AG10803 (cell line): ENCODE measurements at regions not wholly inside any gene's neighbourhood (a gene's known extent, or its start where the extent isn't known, plus 50 kb on each side); places are given as distances from the start of the nearest gene placed in this dataset.
A peak's percentile ranks its signal among the peaks of the same experiment; 100 is the strongest.

Experiments used
- DNase-seq: peaks from one replicate; pipeline ENCODE4 v3.0.0; 2010; ENCODE audit warnings: low read depth
- H3K4me3 ChIP-seq: 2 replicates; pipeline ENCODE4 v1.5.1; 2011; ENCODE audit warnings: mild to moderate bottlenecking, low read length, control low read depth
- TF ChIP-seq, protein P1 (sequence below): conservative IDR thresholded peaks from 2 replicates; pipeline ENCODE4 v1.5.1; 2011; ENCODE audit warnings: mild to moderate bottlenecking, low read length, control low read depth, inconsistent platforms

DNA sequence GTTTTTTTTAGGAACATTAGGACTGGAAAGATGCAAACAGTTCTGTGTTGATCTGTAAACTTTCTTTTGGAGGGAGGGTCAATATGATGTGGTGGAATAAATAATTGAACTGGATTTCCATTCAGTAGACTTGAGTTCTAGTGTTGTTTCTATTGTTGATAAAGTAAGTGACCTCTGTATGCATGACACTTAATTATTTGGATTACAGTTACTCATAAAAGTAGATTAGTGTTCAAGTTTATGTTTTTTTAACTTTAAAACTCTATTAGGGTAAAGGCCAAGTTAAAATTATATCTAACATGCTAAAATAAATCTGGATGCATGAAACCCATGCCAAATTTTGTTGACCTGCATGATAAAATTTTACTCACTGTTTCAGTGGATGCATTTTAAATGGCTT, 85.4 kb upstream of the NR3C2 start:
- no peak overlapping the region for H3K4me3 ChIP-seq
- TF ChIP-seq, protein P1, sequence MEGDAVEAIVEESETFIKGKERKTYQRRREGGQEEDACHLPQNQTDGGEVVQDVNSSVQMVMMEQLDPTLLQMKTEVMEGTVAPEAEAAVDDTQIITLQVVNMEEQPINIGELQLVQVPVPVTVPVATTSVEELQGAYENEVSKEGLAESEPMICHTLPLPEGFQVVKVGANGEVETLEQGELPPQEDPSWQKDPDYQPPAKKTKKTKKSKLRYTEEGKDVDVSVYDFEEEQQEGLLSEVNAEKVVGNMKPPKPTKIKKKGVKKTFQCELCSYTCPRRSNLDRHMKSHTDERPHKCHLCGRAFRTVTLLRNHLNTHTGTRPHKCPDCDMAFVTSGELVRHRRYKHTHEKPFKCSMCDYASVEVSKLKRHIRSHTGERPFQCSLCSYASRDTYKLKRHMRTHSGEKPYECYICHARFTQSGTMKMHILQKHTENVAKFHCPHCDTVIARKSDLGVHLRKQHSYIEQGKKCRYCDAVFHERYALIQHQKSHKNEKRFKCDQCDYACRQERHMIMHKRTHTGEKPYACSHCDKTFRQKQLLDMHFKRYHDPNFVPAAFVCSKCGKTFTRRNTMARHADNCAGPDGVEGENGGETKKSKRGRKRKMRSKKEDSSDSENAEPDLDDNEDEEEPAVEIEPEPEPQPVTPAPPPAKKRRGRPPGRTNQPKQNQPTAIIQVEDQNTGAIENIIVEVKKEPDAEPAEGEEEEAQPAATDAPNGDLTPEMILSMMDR, result no peak
- DNase-seq, result no peak

DNA sequence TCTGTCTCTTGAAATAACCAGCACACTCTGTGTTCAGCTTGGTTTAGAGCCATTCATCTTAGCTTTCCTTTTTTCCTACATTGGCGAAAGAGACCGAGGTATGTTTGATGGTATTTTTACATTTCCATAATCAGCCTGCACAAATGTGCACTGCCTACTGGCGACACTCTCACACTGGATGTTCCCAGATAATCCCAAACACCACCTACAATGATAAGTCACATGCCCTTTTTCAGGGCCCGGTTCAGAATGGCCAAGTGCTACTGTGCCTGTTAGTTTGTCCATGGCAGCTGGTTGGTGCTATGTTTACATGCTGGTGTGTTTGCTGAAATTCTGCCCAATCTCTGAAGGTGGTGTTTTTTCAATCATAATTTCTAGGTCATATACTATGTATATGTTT, 80.8 kb upstream of the NR3C2 start:
- TF ChIP-seq, protein P1, result no peak
- no peak for DNase-seq
- no peak overlapping the region for H3K4me3 ChIP-seq

DNA sequence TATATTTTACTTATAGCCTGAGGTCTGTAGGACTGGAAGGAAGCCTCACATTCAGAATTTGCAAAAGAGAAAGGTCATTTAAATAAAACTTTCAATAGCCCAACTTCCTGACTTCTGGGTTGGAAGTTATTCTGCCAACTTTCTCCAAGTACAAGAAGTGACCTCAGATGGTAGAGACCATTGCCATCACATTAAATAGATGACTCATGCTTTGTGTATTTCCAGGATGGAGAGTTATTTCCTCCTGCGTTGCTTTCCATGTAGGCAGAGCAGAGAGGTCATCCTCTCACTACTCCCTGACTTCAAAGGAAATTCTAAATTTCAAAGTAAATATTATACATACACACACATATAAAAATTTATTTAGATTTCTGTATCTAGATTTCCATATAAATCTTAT, 73.0 kb upstream of the NR3C2 start:
- peak; percentile 2 for DNase-seq
- no peak overlapping the region for H3K4me3 ChIP-seq
- TF ChIP-seq, protein P1, result no peak

DNA sequence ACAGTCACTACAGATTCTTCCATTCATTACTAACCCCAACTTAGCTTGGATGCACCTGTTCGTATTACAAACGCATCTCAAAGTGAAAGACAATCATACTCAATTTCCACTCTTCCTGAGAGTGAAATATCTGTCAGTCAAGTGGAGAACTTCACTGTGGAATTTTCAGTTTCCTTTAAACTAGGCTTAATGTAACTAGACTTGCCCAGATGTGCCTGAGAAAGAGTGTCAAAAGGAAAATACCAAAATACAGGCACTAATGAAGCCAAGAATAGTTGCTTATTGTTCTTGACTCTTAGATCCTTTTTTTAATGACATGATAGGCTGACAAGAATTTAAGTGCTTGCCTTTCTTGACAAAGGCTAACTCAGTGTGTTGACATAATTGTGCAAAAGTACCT, 72.4 kb upstream of the NR3C2 start:
- no peak overlapping the region for H3K4me3 ChIP-seq
- no peak for DNase-seq

DNA sequence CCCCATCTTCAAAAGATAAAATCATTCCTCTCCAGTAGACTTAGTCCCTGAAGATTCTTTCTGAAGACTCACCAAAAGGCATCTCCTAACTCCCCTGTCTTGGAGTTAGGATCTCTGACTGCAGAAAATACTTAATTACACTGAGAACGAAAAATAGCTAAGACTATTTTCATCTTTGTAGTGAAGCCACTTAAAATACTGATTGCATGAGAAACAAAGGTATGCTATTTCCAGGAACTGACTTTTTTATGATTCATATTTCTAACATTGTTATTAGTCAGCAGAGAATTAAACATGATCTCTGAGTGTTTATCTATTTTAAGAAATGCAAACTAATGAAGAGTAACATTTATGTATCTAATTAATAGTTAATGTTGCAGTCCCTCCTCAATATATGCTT, 71.8 kb upstream of the NR3C2 start:
- H3K4me3 ChIP-seq, result no peak overlapping the region
- no peak for DNase-seq
- TF ChIP-seq, protein P1, result no peak

More for the DNA sequence above, 72.4 kb upstream of the NR3C2 start:
- TF ChIP-seq, protein P1, result no peak

DNA sequence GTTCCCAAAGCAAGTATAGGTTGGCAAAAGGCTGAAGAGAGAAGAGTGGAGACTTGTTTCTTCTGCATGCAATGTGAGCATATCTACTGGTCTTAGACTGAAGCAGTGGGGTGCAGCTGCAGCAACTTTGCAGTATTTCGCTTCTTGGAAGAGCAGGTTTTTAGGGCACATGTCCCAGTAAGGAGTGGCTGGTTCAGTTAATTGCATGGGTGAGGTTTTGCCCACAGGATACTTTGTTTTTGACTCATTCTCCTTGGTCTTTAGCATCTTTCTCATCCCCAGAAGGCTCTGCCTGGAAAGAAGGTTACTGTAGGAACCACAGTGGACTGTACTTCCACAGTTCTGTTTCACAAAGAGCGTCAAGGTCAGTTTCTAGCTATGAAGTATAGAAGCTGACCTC, 68.0 kb upstream of the NR3C2 start:
- TF ChIP-seq, protein P1, result no peak
- H3K4me3 ChIP-seq, result no peak overlapping the region
- DNase-seq, result no peak

DNA sequence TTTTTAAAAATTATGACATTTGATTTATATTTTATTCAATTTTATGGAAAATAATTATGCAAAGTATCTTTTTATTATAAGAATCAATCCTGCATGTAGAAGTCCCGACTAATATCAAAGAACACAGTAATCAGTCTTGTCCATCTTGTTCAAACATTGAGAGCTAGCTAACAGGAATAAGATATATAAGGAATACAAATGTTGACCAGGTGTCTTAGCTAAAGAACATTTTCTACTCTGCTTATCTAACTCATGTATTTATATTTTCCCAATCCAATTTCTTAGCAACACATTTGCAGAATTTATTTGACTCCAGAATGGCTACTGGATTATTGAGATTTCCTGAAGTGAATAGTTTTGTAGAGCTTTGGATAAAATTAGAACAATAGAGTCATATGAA, 61.5 kb upstream of the NR3C2 start:
- TF ChIP-seq, protein P1, result no peak
- H3K4me3 ChIP-seq, result no peak overlapping the region
- no peak for DNase-seq
